ENCODE measurements at regions not wholly inside any gene's neighbourhood (a gene's known extent, or its start where the extent isn't known, plus 50 kb on each side); places are given as distances from the start of the nearest gene placed in this dataset.
"Not testable (repeated sequence)": the region's sequence is repeated elsewhere in the genome, so short reads cannot be mapped to it uniquely, and the experiment has no call there.

DNA sequence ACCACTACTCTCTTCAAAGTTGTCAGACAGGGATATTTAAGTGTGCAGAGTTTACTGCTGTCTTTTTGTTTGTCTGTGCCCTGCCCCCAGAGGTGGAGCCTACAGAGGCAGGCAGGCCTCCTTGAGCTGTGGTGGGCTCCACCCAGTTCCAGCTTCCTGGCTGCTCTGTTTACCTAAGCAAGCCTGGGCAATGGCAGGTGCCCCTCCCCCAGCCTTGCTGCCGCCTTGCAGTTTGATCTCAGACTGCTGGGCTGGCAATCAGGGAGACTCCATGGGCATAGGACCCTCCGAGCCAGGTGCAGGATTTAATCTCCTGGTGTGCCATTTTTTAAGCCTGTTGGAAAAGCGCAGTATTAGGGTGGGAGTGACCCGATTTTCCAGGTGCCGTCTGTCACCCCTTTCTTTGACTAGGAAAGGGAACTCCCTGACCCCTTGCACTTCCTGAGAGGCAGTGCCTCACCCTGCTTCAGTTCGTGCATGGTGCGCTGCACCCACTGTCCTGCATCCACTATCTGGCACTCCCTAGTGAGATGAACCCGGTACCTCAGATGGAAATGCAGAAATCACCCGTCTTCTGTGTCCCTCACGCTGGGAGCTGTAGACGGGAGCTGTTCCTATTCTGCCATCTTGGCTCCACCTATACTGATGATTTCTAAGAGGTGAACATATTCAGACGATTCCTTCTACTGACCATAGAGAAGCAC is 167.6 kb downstream of the CXXC4 start:
- not testable (repeated sequence) for DNase-seq

DNA sequence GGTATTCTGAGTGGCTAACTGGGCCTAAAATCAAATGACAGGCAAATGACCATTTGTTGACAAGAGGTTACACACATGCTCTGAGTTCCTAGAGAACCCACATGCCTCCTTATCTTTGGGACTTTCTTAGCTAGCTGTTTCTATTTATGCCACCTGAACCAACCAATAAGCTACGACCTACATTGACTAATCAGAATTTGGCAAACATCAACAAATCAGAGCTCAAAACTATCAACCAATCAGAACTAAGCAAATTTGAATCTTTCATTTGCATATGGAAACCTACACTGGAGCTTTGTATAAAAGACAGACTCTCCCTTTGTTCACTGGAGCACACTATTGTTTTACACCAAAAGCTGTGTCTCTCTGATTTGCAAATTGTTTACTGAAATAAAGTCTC is 192.0 kb downstream of the CXXC4 start:
- no peak for DNase-seq

DNA sequence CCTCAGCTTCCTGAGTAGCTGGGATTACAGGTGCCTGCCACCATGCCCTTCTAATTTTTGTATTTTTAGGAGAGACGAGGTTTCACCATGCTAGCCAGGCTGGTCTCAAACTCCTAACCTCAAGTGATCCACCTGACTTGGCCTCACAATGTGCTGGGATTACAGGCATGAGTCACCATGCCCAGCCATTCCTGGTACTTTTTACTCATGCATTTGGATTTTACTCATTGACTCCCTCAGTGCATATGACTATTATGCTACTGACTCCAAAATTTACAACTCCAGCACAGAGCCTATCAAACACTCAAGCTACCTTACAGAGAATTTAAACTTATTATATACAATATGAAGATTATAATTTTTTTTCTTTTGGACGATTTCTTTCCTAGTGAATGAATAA is 199.9 kb downstream of the CXXC4 start:
- no peak for DNase-seq

DNA sequence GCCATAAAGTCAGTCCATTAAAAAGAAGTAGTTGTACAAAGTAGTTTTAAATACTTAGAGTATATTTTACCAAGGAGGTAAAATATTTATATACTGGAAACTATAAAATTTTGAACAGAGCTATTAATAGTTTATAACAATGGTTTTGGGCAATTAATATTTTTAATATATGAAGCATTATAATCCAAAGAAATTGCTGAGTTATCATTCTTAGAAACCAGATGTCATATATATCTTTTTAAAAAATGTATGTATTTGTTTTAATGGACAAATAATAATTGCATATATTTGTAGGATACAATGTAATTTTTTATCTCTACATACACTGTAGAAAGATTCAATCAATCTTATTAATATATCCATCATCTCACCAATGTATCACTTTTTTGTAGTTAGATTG is 207.8 kb downstream of the CXXC4 start:
- no peak for DNase-seq

DNA sequence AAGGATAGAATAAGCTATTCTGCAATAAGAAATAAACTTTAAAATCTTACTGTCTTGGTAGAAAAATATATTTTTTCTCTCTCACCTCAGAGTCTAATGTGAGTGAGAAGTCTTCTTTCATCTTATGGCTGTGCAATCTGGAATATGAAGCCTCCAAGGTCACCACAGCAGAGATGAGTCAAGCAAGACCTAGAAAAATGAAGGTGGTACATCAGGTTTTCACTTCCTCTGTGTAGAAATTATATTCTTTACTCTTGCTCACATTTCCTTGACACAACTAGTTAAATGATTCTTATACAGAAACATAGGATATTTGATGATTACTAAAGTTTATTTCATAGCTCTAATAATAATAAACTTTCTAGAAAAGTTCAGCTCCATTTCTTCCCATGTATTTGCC is 211.4 kb downstream of the CXXC4 start:
- DNase-seq: no peak

DNA sequence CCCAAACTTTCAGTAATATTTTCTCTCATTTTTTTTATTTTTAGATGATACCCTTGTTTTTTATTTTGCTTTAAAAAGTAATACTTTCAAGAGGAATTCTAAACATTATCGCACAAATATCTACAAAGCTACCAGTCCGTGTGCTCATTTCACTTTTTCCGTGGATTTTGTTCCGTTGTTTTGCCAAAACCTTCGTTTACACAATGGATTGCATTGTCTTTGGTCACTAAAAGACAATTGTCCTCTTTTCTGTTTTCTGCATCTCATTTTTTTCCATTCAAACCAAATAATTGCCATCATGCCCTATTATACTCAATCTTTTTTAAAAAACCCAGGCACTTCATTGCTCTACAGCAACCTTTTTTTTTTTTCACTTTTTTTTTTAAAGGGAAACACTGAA is 214.9 kb downstream of the CXXC4 start:
- DNase-seq: no peak

DNA sequence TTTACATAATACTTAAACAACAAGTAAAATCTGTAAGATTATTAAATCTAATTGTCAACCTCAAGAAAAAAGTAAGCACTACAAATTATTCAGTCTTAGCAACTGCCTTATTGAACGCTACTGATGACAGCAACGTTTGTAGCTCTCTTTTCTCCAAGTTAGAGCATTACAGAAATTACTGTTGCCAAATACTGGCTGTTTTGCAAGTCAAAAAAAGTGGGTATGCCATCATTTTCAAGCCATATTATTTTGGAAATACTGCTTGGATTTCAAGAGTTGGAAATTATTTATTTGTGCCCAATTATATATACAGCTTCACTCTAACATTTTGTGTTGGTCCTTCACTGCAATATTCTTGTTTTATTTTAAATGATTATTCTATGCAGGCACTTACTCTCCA is 221.7 kb downstream of the CXXC4 start:
- no peak for DNase-seq

DNA sequence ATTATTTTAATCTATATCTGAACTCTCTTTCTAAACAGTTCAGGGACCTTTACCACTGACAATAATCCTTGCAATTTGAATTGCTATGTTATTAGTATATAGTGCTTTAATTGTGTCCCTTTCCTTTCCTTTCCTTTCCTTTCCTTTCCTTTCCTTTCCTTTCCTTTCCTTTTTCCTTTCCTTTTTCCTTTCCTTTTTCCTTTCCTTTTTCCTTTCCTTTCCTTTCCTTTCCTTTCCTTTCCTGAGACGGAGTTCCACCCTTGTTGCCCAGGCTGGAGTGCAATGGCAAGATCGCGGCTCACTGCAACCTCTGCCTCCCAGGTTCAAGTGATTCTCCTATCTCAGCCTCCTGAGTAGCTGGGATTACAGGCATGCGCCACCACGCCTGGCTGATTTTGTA is 225.1 kb downstream of the CXXC4 start:
- not testable (repeated sequence) for DNase-seq

DNA sequence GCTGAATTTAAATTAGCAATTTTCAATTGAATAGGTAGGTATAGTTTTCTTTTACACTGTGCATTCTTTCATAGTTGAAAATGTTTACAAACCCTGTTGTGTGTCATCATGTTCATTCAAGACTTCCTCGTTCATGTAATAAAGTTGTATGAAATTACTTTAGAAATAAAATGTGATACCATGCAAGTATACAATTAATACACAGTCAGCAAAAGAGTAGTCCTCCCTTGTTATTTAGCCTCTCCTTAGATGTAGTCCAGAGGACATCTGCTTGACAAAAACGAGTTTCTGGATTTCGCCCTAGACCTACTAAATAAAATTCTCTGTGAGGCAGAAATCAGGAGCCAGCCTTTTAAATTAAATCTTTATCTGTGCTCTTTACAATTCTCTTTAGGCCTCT is 231.6 kb downstream of the CXXC4 start:
- no peak for DNase-seq

DNA sequence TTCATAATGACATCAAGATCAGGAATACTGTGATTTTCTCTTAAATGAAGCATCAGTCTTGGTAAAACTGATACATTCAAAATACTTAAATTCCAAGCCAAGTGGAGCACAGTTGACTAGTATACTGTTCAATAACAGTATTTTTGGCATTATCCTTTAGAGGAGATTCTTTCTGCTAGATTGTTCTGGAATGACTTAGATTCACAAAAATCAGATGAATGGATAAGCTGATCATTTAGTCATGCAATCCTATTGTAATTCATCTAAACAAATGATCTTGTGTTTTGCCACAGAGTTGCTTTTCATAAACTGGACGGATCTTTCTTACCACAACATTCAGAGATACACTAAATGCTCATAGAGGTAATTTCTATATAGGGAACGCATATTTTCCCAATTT is 232.0 kb downstream of the CXXC4 start:
- DNase-seq: no peak

DNA sequence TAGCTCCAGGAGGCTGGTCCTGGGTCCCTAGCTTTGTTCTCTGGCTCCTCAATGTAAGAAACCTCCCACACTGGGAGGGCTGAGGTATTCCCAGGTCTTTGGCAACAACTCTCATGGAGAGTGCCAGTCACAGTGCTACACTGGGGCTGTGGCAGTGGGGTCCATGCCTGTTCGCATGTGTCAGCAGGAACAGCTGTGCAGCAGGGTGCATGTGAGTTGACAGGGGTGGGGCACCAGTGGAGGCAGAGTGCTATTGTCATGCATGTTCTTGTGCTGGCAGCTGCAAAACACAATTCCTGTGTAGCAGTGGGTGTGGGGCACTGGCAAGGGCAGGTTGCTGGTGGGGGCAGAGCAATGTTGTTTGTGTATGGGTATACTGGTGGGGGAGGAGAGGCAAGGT is 246.0 kb downstream of the CXXC4 start:
- DNase-seq: no peak

DNA sequence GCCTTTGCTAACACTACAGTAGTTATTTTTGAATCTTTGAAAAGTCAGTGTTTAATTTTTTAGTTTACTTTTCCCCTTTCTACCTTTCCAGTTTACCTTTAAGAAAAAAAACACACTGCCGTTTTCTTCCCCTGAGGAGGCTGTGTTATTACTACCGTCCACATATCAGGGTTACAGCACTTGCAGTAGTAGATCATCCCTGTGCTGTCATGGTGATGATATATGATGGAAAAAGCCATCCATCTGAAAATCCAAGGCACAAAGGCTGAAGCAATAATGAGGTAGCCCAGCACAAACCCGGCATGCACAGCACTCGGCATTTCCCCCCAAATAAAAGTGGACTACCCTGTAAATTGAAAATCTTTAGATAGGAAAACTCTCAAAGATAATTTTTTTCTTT is 258.7 kb downstream of the CXXC4 start:
- DNase-seq: no peak

DNA sequence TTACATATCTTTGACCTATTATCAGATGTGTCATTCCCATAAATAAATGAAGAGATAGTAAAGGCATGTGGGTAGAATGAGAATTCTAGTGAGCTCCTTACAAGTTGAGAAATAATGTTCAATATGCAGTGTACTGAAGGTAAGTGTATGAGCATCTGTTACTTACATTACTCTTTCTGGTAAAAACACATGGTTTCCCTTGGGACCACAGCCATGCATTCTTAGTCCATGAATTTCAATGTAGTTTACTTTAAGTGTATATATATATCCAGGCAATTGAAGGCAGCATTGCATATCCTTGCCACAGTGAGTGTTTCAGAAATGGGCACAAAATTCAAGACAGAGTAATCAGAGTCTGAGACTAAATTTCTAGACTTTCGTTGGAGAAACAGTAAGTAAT is 277.2 kb downstream of the CXXC4 start:
- DNase-seq: no peak

DNA sequence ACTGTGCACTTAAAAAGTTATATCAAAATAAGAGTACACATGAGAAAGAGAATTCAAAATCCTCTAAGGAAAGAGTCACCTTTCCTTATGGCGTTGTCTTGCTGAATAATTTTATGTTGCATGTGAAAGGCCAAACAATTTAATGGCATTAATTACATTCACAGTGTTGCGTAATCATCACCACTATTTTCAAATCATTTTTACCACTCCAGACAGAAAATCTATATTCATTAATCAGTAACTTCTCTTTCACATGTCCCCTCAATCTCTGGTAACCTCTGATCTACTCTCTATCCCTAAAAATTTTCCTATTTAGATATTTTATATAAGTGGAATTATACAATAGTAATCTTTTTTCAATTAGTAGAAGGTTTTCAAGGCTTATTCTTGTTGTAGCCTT is 283.0 kb downstream of the CXXC4 start:
- no peak for DNase-seq

DNA sequence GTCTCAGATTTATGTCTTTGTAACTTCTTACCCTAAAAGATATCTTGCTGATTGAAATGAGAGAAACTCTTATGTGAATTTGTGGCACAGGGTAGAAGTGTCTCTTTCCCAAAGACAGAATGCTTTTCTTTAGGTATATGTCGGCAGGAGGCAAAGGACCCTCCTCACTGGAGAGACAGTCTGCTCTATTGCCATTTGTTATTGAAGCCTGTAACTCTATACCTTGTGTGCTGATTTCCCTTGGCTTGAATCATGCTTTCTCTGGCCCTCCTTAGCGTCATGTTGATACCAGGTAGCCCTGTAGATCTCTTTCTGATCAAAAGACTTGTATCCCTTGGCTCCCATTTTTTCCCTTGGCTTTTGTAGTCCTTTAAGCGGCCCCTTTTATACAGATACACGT is 284.3 kb downstream of the CXXC4 start:
- DNase-seq: no peak

DNA sequence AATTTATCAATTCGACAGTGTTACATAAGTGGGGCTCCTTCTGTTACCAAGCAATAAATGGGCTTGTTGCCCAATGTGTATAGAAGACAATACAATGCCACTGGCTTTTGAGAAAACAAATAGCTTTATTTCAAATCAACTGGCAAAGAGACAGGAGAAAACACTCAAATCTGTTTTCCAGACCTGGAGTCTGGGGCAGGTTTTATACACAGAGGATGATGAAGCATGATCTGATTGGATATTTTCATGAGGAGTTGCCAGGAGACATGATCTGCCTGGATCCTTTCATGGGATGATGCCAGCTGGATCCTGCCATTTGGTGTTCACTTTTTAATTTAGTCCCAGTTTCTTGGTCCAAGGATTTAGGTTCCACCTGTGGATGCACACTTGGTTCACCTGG is 287.9 kb downstream of the CXXC4 start:
- no peak for DNase-seq

DNA sequence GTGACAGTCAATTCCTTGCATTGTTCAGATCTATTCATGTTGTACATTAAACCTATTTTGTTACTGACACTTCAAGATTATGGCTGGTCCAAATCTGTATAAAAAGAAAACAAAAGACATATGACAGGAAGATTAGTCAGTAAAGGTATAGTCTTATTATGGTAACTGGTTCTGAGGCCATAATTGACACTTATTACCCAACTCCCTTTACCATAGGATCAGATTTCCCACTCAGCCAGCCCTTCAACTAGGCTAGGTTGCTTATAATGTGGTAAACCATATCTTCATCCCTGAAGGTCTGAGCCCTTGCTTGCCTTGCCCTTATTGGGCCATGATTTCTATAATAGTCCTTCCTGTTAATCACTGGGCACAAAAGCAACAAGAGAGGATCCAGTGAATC is 289.6 kb downstream of the CXXC4 start:
- DNase-seq: no peak

DNA sequence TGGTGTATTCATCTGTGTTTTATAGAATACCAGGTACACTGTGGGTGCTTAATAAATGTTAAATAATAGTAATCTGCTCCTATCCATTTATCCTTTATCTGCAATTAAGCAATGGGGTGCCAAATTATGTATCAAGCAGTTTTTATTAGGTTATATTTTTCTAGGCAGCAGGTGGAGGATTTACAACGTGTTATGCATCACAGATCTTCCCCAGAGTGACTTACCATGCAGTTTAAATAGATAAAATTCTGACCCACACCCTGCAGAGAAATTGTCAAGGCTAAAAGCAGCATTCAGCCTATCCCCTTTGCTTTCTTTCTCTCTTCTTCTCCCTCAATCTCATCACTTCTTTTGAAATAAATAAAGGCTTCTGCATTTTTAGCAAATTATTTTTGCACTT is 306.4 kb downstream of the CXXC4 start:
- no peak for DNase-seq

DNA sequence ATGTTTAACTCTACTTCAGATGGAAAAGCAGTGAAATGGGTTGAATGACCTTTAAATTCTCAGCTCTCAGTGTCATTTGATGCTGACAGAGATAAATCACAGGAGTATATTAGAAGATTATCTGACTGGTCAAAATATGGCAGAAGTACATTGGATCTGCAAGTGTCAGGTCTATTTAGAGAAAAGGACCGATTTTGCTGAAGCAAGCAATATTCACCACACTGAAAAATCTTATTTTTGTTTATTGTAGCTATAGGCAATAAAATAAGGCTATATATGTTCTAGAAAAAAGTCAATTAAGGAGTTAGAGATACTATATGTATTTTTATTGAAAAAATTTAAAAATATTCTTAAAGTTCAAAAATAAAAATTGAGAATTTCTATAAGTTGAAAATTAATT is 325.3 kb downstream of the CXXC4 start:
- DNase-seq: no peak

DNA sequence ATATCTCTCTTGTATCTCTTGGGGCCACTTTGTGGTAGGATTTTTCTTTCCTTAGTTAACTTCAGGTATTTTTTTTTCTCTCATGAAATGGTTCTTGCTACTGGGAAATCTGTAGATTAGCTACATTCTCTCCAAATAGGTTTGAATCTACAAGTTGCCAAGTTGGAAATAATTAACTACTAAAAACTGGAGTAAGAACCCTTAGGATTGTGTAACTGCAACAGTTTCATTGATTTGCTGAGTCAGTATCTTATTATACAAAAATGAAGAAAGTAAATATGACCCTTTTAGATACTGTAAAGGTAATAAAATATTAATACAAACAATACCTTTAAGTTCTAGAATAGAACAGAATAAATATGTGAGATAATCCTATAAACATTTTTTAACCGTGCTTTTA is 327.9 kb downstream of the CXXC4 start:
- DNase-seq: no peak

DNA sequence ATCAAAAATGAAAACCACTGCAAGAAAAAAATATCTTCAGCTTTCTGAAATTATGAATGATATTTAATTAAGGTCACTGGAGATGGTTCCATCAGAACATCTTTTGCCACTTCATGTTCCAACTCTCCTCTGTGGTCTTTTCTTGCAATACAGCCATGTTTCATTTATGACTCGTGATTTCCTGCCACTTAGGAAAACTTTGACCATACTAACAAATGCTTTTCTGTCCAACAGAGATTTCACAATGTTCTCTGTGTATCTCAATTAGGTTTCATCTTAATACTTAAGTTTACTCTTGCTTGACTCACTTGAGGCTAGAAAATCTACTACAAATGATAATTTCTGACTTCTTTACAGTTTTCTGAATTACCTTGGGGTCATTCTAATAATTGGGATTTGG is 330.9 kb downstream of the CXXC4 start:
- DNase-seq: no peak

DNA sequence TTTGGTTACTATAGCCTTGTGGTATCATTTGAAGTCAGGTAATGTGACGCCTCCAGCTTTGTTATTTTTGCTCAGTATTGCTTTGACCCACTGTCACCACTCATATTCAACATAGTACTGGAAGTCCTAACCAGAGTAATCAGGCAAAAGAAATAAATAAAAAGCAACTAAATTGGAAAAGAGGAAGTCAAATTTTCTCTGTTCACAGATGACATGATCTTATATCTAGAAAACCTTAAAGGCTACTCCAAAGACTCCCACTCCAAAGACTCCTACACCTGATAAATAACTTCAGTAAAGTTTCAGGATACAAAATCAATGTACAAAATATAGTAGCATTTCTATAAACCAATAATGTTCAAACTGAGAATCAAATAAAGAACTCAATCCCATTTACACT is 348.6 kb downstream of the CXXC4 start:
- DNase-seq: no peak

DNA sequence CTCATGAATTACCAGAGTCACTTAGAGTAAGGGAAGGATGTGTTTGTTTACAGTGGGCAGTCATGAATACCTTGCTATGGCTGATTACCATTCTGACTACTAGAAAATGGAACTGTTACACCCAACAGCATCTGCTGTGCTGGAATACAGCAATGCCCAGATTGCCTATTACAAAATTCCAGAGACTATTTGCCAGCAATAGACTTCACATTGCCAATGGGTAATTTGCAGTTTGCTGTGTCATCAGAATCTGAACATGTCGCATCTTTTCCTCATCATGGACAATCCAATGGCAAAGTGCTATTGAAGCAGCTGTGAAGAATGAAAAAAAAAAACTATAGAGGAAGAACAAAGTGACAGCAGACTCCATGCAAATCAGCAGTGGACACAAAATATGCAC is 356.6 kb downstream of the CXXC4 start:
- DNase-seq: no peak

DNA sequence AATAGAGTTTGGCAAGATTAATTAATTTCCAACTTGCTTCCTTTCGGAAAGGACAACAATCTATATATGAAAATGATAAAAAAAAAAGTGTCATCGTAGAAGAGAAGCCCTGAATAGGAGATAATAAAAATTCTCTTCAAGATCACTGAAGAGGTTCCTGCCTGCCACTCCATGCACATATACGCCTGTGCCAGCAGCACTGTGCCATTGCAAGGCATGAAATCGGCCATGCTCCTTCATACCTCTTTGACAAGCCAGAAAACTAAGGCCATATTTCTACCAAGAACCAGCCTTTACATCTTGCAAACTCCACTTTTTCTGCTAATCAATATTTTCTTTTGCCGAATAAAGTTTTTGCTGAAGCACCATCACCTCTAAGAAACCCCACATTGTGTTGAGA is 365.5 kb downstream of the CXXC4 start:
- no peak for DNase-seq

DNA sequence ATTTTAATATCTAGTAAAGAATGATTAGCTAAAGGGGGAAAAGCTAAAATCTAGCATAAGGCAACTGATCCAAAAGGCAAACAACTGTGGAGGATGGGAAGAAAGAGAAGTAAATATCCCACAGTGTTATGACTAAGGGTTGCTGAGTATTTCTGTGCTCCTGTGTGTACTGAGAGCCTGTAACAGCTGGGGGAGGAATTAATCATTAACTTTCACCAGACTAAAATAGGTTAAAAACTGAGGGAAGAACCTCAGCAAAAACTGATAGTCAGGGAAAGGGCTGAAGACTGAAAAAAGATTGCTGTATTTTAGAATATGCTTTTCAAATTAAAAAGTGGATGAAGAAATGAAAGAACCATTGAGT is 365.9 kb downstream of the CXXC4 start:
- DNase-seq: no peak
